OCI-LY1 (cell line): ENCODE measurements at regions not wholly inside any gene's neighbourhood (a gene's known extent, or its start where the extent isn't known, plus 50 kb on each side); places are given as distances from the start of the nearest gene placed in this dataset.

ENCODE experiments used
- EZH2 ChIP-seq: fragments of 200-600 bp; sonication (generic), shearing (Covaris generic); IDR thresholded peaks from 2 replicates; pipeline ENCODE4 v1.8.0; 2017; ENCODE audit warnings: borderline replicate concordance, mixed run types, mild to moderate bottlenecking, antibody characterized with exemption, low read length, moderate library complexity, mixed read lengths
- TF ChIP-seq, protein P1 (sequence below): fragments of 200-600 bp; sonication (generic), shearing (Covaris generic); IDR thresholded peaks from 2 replicates; pipeline ENCODE4 v1.5.1; 2017; ENCODE audit warnings: mild to moderate bottlenecking, antibody characterized with exemption, low read length, moderate library complexity, mixed read lengths

DNA sequence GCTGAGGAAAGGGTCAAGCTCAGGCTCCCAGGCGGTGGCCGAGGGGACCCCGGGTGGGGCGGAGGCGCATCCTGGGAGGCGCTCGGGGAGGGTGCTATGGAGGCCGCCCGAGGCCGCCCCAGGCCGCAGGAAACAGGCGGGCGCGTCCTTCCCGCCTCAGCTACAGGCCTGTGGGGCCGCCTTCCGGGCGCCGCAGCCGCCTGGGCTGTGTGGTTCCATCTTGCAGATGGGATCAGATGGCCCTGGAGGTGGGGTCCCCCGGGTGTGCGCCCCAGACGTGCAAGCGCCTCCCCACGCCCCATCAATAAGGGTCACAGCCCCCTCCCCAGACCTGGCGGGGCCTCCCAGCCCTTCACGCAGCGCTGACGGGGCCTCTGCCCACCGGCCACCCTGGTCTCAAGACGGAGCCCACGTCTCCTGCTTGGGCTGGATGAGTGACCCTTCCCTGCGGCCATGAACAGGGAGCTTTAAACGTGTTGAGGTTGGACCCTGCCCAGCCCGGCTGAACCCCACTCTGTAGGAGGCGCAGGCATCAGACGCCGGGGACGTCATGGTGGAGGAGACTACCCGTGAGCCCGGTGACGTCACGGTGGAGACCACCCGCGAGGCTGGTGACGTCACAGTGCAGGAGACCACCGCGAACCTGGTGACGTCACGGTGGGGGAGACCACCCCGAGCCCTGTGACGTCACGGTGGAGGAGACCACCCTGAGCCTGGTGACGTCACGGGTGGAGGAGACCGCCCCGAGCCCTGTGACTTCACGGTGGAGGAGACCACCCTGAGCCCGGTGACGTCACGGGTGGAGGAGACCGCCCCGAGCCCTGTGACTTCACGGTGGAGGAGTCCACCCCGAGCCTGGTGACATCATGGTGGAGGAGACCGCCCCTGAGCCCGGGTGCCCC is 267.0 kb downstream of the DLL1 start:
- TF ChIP-seq, protein P1, sequence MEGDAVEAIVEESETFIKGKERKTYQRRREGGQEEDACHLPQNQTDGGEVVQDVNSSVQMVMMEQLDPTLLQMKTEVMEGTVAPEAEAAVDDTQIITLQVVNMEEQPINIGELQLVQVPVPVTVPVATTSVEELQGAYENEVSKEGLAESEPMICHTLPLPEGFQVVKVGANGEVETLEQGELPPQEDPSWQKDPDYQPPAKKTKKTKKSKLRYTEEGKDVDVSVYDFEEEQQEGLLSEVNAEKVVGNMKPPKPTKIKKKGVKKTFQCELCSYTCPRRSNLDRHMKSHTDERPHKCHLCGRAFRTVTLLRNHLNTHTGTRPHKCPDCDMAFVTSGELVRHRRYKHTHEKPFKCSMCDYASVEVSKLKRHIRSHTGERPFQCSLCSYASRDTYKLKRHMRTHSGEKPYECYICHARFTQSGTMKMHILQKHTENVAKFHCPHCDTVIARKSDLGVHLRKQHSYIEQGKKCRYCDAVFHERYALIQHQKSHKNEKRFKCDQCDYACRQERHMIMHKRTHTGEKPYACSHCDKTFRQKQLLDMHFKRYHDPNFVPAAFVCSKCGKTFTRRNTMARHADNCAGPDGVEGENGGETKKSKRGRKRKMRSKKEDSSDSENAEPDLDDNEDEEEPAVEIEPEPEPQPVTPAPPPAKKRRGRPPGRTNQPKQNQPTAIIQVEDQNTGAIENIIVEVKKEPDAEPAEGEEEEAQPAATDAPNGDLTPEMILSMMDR = no peak
- TF ChIP-seq EZH2 = no peak
